NCI-H128 (cell line): ENCODE measurements at regions not wholly inside any gene's neighbourhood (a gene's known extent, or its start where the extent isn't known, plus 50 kb on each side); places are given as distances from the start of the nearest gene placed in this dataset.

Experiments
- DNase-seq: peaks from one replicate; lab custom pipeline; 2025; ENCODE audit not compliant: unreplicated experiment; lab: John Stamatoyannopoulos, UW

GRCh38 chr11:92888696-92889095 is 80.8 kb upstream of the MTNR1B start:
- no peak for DNase-seq

GRCh38 chr11:92890846-92891245 is 78.6 kb upstream of the MTNR1B start:
- DNase-seq: no peak

GRCh38 chr11:92892802-92893684 is 76.4 kb upstream of the MTNR1B start:
- DNase-seq: no peak

- no peak for DNase-seq
Measured at GRCh38 chr11:92894197-92894596, 75.3 kb upstream of the MTNR1B start.

GRCh38 chr11:92897487-92897886 is 72.0 kb upstream of the MTNR1B start:
- DNase-seq: no peak

- no peak for DNase-seq
Measured at GRCh38 chr11:92902417-92902816, 67.0 kb upstream of the MTNR1B start.

GRCh38 chr11:92907671-92908070 is 61.8 kb upstream of the MTNR1B start:
- DNase-seq: no peak

GRCh38 chr11:92909214-92909613 is 60.2 kb upstream of the MTNR1B start:
- DNase-seq: no peak

- DNase-seq: no peak
Measured at GRCh38 chr11:92911478-92911877, 58.0 kb upstream of the MTNR1B start.

GRCh38 chr11:92915551-92915950 is 53.9 kb upstream of the MTNR1B start:
- no peak for DNase-seq

GRCh38 chr11:92916299-92916698 is 53.2 kb upstream of the MTNR1B start:
- DNase-seq: no peak

GRCh38 chr11:92917927-92918326 is 51.5 kb upstream of the MTNR1B start:
- no peak for DNase-seq

GRCh38 chr11:92919048-92919447 is 50.4 kb upstream of the MTNR1B start:
- DNase-seq: no peak
